Spleen (tissue), 11 donors: ENCODE measurements at regions not wholly inside any gene's neighbourhood (a gene's known extent, or its start where the extent isn't known, plus 50 kb on each side); places are given as distances from the start of the nearest gene placed in this dataset.
A peak's percentile ranks its signal among the peaks of the same experiment; 100 is the strongest.

ENCODE experiments used
- DNase-seq: peaks from one replicate; pipeline ENCODE4 v3.0.0-alpha.2; 2020
- H3K27ac ChIP-seq, 8 donors: fragments of 200-600 bp; sonication (generic) in 7 of 8; 1 replicate in 4 of 8; 2 replicates in 4 of 8; pipeline versions ENCODE4 v1.5.0 to v1.8.0; 2016 to 2021; ENCODE audit warnings: inconsistent platforms in 4 of 8, mild to moderate bottlenecking in 4 of 8, moderate library complexity in 1 of 8
- H3K27me3 ChIP-seq, 7 donors: fragments of 200-600 bp; sonication (generic) in 6 of 7; replicated peaks in 1 of 7; 1 replicate in 4 of 7; 2 replicates in 3 of 7; pipeline versions ENCODE4 v1.5.0 to v1.8.0; 2016 to 2021; ENCODE audit warnings: inconsistent platforms in 3 of 7, mild to moderate bottlenecking in 1 of 7
- H3K36me3 ChIP-seq, 6 donors: fragments of 200-600 bp; sonication (generic) in 5 of 6; 1 replicate in 4 of 6; 2 replicates in 2 of 6; pipeline versions ENCODE4 v1.5.0 to v1.8.0; 2016 to 2021; ENCODE audit warnings: inconsistent platforms in 2 of 6
- H3K4me1 ChIP-seq, 6 donors: fragments of 200-600 bp; sonication (generic) in 5 of 6; 1 replicate in 3 of 6; 2 replicates in 3 of 6; pipeline versions ENCODE4 v1.5.0 to v1.8.0; 2016 to 2021; ENCODE audit warnings: inconsistent platforms in 3 of 6
- H3K4me3 ChIP-seq, 8 donors: fragments of 200-600 bp; sonication (generic) in 7 of 8; 1 replicate in 4 of 8; 2 replicates in 4 of 8; pipeline versions ENCODE4 v1.5.0 to v1.8.0; 2016 to 2021; ENCODE audit warnings: inconsistent platforms in 4 of 8, mild to moderate bottlenecking in 4 of 8, moderate library complexity in 2 of 8
- H3K9me3 ChIP-seq, 8 donors: fragments of 200-600 bp; sonication (generic) in 7 of 8; 1 replicate in 4 of 8; 2 replicates in 4 of 8; pipeline versions ENCODE4 v1.5.0 to v1.8.0; 2016 to 2021; ENCODE audit warnings: inconsistent platforms in 4 of 8
- POLR2A ChIP-seq, 3 donors: fragments of 450-650 bp; IDR thresholded peaks; one replicate each; pipeline ENCODE4 v1.5.1; 2017; ENCODE audit warnings: antibody characterized with exemption in 3 of 3, mild to moderate bottlenecking in 1 of 3
- POLR2AphosphoS5 ChIP-seq, 3 donors: sonication (generic); formaldehyde crosslinking; IDR thresholded peaks; one replicate each; pipeline ENCODE4 v1.5.1; 2017; ENCODE audit warnings: antibody characterized with exemption in 3 of 3
- WGBS, 5 donors: extraction: QIAGEN DNeasy Blood & Tissue Kit in 3 of 5; methylation state at CpG; one replicate each; pipeline versions ENCODE4 v1.1.5 to v1.1.7; 2013 to 2018; 5-methylcytosine and 5-hydroxymethylcytosine counted together
- intact Hi-C: fragments of 100-400 bp; cut with DNase I; formaldehyde crosslinking; loops from one replicate; pipeline ENCODE4 v1.15.0; 2023; ENCODE audit warnings: low total_unique reads
- TF ChIP-seq, protein P1 (sequence below), 11 experiments: fragments of 200-600 bp in 7 of 11; fragments of 450-650 bp in 4 of 11; sonication (generic) in 4 of 11; IDR thresholded peaks in 8 of 11; conservative IDR thresholded peaks in 3 of 11; 1 replicate in 7 of 11; 2 replicates in 4 of 11; pipeline versions ENCODE4 v1.4.0 to v1.8.0; 2016 to 2021; ENCODE audit warnings: antibody characterized with exemption in 11 of 11, inconsistent platforms in 4 of 11, mild to moderate bottlenecking in 1 of 11
- donor health status: healthy with polysubstance abuse.
- donor health status: DM: no; HTN: no; CAD: no; lungs with moderate emphysema.
- donor health status: DM: no; HTN: no; CAD: no.
- donor health status: Bipolar disorder and iron deficiency.
- donor health status: healthy.
- donor health status: DM: no; HTN: no; CAD: no.
- donor health status: DM: yes; HTN: yes; CAD: no.

DNA sequence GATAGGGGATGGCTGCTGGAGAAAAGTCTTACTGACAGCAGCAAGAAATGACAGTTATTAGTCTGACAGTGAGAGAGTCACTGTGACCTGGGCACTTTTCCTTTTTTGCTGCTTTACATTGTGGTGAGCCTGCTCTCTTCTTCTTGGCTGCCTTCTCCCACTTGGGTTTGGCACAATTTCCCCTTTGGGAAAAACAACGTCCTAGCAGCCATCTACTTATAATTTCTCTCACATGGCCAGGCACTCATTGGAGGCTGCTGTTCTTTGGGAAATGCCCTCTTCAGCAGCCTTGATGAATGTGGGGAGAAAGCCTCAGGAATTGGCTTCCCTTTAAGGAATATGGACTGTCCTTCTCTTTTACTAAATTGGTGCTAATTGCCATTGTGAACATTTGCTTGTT, 60.4 kb upstream of the SLC1A4 start:
- peak overlapping the region in 2 of 8 donors; percentile 32 to 45 for H3K27ac ChIP-seq
- peaks cover 0 to 12% (median 2%) of the 10 kb centered on the region in 8 donors for H3K9me3 ChIP-seq
- DNase-seq: no peak
- 17 to 53% (median 32%) methylated on average over 1 of the region's 1 CpG for WGBS, 5 donors
- peaks cover 0 to 73% (median 19%) of the 10 kb centered on the region in 6 donors for H3K4me1 ChIP-seq
- H3K27me3 ChIP-seq: no peaks in the 10 kb centered on the region
- no peaks in the 10 kb centered on the region for H3K36me3 ChIP-seq
- no peak overlapping the region for H3K4me3 ChIP-seq
- intact Hi-C loops: no loop called here
- TF ChIP-seq POLR2A (IDR thresholded peaks at IDR 0.05): no peak
- TF ChIP-seq, protein P1, sequence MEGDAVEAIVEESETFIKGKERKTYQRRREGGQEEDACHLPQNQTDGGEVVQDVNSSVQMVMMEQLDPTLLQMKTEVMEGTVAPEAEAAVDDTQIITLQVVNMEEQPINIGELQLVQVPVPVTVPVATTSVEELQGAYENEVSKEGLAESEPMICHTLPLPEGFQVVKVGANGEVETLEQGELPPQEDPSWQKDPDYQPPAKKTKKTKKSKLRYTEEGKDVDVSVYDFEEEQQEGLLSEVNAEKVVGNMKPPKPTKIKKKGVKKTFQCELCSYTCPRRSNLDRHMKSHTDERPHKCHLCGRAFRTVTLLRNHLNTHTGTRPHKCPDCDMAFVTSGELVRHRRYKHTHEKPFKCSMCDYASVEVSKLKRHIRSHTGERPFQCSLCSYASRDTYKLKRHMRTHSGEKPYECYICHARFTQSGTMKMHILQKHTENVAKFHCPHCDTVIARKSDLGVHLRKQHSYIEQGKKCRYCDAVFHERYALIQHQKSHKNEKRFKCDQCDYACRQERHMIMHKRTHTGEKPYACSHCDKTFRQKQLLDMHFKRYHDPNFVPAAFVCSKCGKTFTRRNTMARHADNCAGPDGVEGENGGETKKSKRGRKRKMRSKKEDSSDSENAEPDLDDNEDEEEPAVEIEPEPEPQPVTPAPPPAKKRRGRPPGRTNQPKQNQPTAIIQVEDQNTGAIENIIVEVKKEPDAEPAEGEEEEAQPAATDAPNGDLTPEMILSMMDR (IDR thresholded peaks at IDR 0.05 in 8 of 11, conservative IDR thresholded peaks at IDR 0.05 in 3 of 11): no peak
- no peak for TF ChIP-seq POLR2AphosphoS5 (IDR thresholded peaks at IDR 0.05)

DNA sequence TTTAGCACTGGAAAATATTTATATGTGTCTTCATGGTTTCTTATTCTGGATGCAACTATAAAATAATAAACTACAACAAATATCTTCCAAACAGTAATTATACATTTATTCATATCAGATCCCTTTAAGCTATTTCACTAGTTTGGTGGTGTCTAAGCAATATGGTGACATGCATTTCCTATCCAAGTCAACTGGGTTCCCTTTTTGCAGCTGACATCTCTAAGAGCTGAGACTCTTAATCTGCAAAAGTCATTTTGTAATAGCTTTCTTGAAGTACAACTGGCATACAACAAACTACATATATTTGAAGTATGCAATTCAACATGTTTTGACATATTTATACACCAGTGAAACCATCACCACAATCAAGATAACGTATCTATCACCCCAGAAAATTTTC, 59.9 kb upstream of the SLC1A4 start:
- WGBS, 5 donors: 52 to 83% (median 80%) methylated on average over 1 of the region's 1 CpG

DNA sequence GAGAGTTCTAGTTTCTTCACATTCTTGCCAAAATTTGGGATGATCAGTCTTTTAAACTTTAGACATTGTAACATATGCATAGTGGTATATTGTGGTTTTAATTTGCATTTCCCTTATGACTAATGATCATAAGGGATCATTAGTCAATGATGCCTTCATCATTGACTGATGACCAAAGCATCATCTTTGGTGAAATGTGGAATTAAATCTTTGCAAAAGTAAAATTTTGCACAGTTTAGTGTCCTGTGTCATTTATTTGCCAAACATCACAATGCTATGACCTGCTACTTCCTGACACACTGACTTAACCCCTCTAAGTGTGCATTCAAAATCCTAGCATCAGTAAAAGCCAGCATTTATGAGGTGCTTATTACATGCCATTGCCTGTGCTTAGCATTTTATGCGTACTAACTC, 58.9 kb upstream of the SLC1A4 start:
- H3K4me3 ChIP-seq: peak overlapping the region in 5 of 8 donors; percentile 25 to 66 (median 31)
- TF ChIP-seq POLR2A (IDR thresholded peaks at IDR 0.05) (no peak), POLR2AphosphoS5 (IDR thresholded peaks at IDR 0.05) (no peak)
- TF ChIP-seq, protein P1 (IDR thresholded peaks at IDR 0.05 in 8 of 11, conservative IDR thresholded peaks at IDR 0.05 in 3 of 11): no peak
- no peak for DNase-seq
- no peaks in the 10 kb centered on the region for H3K27me3 ChIP-seq
- H3K4me1 ChIP-seq: peaks cover 0 to 80% (median 26%) of the 10 kb centered on the region in 6 donors
- no peaks in the 10 kb centered on the region for H3K36me3 ChIP-seq
- peaks cover 0 to 12% (median 2%) of the 10 kb centered on the region in 8 donors for H3K9me3 ChIP-seq
- 74 to 96% (median 86%) methylated on average over 1 of the region's 1 CpG for WGBS, 5 donors
- intact Hi-C loops: no loop called here
- H3K27ac ChIP-seq: peak overlapping the region in 5 of 8 donors; percentile 3 to 83 (median 77)

More for the DNA sequence above, 59.9 kb upstream of the SLC1A4 start:
- peaks cover 0 to 73% (median 21%) of the 10 kb centered on the region in 6 donors for H3K4me1 ChIP-seq
- no peaks in the 10 kb centered on the region for H3K27me3 ChIP-seq
- H3K27ac ChIP-seq: peak overlapping the region in 2 of 8 donors; percentile 32 to 83
- no peak for DNase-seq
- no peaks in the 10 kb centered on the region for H3K36me3 ChIP-seq
- H3K9me3 ChIP-seq: peaks cover 0 to 12% (median 2%) of the 10 kb centered on the region in 8 donors
- H3K4me3 ChIP-seq: no peak overlapping the region
- intact Hi-C loops: no loop called here
- TF ChIP-seq, protein P1 (IDR thresholded peaks at IDR 0.05 in 8 of 11, conservative IDR thresholded peaks at IDR 0.05 in 3 of 11): no peak
- no peak for TF ChIP-seq POLR2AphosphoS5 (IDR thresholded peaks at IDR 0.05)
- no peak for TF ChIP-seq POLR2A (IDR thresholded peaks at IDR 0.05)

DNA sequence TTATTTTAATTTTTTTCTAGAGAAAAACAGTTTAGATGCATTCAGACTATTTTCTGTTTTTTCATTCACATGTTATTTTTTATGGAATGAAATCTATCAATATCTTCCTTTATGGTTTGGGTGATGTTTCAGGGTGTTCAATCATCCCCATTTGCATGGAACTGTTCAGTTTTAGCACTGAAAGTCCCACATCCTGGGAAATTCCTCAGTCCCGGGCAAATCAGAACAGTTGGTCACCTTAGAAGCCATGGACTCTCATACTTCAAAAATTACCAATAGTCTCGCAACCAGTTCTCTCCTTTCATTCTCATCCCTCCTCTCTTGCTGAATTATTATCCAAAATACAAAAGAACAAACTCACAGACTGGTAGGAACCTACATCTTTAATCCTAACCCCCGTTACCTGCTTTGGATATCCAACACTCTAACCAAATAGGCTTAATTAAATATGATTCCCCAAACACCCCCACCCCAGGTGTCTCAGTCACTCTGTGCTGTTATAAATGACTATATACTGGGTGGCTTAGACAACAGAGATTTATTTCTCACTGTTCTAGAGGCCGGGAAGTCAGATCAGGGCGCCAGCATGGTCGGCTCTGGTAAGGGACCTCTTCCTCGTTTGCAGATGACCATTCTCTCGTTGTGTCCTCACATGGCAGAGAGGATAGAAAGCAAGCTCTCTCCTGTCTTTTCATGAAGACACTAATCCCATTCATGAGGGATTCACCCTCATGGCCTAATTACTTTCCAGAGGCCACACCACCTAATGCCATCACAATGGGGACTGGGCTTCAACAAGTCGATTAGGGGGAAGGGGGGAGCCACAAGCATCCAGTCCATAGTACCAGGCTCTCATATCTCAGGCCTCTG, 57.7 kb upstream of the SLC1A4 start:
- DNase-seq: peak; percentile 41
- Histone ChIP-seq H3K9me3 (peaks cover 0 to 8% (median under 1%) of the 10 kb centered on the region in 8 donors), H3K27ac (peak overlapping the region; percentile 25 to 83 (median 68)), H3K36me3 (no peaks in the 10 kb centered on the region), H3K4me3 (peak overlapping the region in 7 of 8 donors; percentile 11 to 66 (median 28)), H3K4me1 (peaks cover 0 to 74% (median 26%) of the 10 kb centered on the region in 6 donors), H3K27me3 (no peaks in the 10 kb centered on the region)
- intact Hi-C loops: no loop called here
- 73 to 82% (median 74%) methylated on average over 9 of the region's 9 CpGs for WGBS, 5 donors
- TF ChIP-seq POLR2A (IDR thresholded peaks at IDR 0.05) (no peak), POLR2AphosphoS5 (IDR thresholded peaks at IDR 0.05) (no peak)
- TF ChIP-seq, protein P1 (IDR thresholded peaks at IDR 0.05 in 8 of 11, conservative IDR thresholded peaks at IDR 0.05 in 3 of 11): no peak
